ENCODE measurements at regions not wholly inside any gene's neighbourhood (a gene's known extent, or its start where the extent isn't known, plus 50 kb on each side); places are given as distances from the start of the nearest gene placed in this dataset.
"Not testable (repeated sequence)": the region's sequence is repeated elsewhere in the genome, so short reads cannot be mapped to it uniquely, and the experiment has no call there.

GRCh38 chr13:64127856-64128255 is 2712.2 kb upstream of the PCDH20 start:
- H2AFZ ChIP-seq (ENCODE audit: low read length) = no peak overlapping the region
- H3K9me3 ChIP-seq (replicated peaks; ENCODE audit: insufficient read depth, low read length) = no peaks in the 10 kb centered on the region

DNA sequence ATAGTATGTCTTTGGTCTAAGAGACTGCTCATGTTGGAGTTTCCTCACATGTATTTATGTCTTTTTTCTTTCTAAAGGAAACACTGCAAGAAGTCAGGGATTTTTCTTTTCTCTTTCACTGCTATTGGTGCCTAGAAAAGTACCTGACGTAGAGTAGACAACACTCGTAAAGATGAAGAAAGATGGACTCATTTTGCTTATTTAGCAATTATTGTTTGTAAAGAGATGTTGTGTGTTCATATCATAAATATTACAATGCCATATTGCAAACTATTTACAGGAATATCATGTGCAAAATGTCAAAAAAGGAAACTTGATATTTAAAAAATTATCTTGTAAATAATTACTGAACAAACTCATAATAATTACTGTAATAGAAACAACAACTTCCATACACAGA is 2711.5 kb upstream of the PCDH20 start:
- DNase-seq = no peak
- H3K9ac ChIP-seq (ENCODE audit: low read length) = no peak overlapping the region
- no peak overlapping the region for H3K4me2 ChIP-seq (ENCODE audit: low read depth, low read length)
- H3K9me2 ChIP-seq (replicated peaks; ENCODE audit: insufficient read depth, low read length) = no peaks in the 10 kb centered on the region
- H3K27me3 ChIP-seq (replicated peaks; ENCODE audit: insufficient read depth, low read length) = no peaks in the 10 kb centered on the region
- H3K9me3 ChIP-seq (replicated peaks; ENCODE audit: insufficient read depth, low read length) = no peaks in the 10 kb centered on the region
- H3K4me1 ChIP-seq (ENCODE audit: low read length) = no peaks in the 10 kb centered on the region
- no peaks in the 10 kb centered on the region for H3F3A ChIP-seq (ENCODE audit: insufficient read depth, low read length)
- no peak overlapping the region for H3K4me3 ChIP-seq (ENCODE audit: low read length)
- no peaks in the 10 kb centered on the region for H3K36me3 ChIP-seq (replicated peaks; ENCODE audit: insufficient read depth, low read length)
- H3K27ac ChIP-seq (ENCODE audit: low read length) = no peak overlapping the region
- H2AFZ ChIP-seq (ENCODE audit: low read length) = no peak overlapping the region
- TF ChIP-seq EZH2 (optimal IDR thresholded peaks at IDR 0.05; ENCODE audit: low read depth, low read length) = no peak
- no peak for TF ChIP-seq EZH2phosphoT487 (IDR thresholded peaks at IDR 0.05; ENCODE audit: low read length)
- TF ChIP-seq CTCF (IDR thresholded peaks at IDR 0.05; ENCODE audit: low read length) = no peak
- no peaks in the 10 kb centered on the region for H4K20me1 ChIP-seq (ENCODE audit: insufficient read depth, low read length)
- no peaks in the 10 kb centered on the region for H3K79me2 ChIP-seq (ENCODE audit: low read length)

More at GRCh38 chr13:64127856-64128255, 2712.2 kb upstream of the PCDH20 start:
- Histone ChIP-seq H3K4me3 (ENCODE audit: low read length) (no peak overlapping the region), H3K36me3 (replicated peaks; ENCODE audit: insufficient read depth, low read length) (no peaks in the 10 kb centered on the region), H3K9ac (ENCODE audit: low read length) (no peak overlapping the region), H3K79me2 (ENCODE audit: low read length) (no peaks in the 10 kb centered on the region), H3K4me1 (ENCODE audit: low read length) (no peaks in the 10 kb centered on the region), H4K20me1 (ENCODE audit: insufficient read depth, low read length) (no peaks in the 10 kb centered on the region), H3K27me3 (replicated peaks; ENCODE audit: insufficient read depth, low read length) (no peaks in the 10 kb centered on the region), H3K4me2 (ENCODE audit: low read depth, low read length) (no peak overlapping the region), H3K27ac (ENCODE audit: low read length) (no peak overlapping the region), H3K9me2 (replicated peaks; ENCODE audit: insufficient read depth, low read length) (no peaks in the 10 kb centered on the region), H3F3A (ENCODE audit: insufficient read depth, low read length) (no peaks in the 10 kb centered on the region)
- TF ChIP-seq CTCF (IDR thresholded peaks at IDR 0.05; ENCODE audit: low read length) (no peak), EZH2phosphoT487 (IDR thresholded peaks at IDR 0.05; ENCODE audit: low read length) (no peak), EZH2 (optimal IDR thresholded peaks at IDR 0.05; ENCODE audit: low read depth, low read length) (no peak)
- no peak for DNase-seq

GRCh38 chr13:64121023-64121709 is 2705.5 kb upstream of the PCDH20 start:
- H3K4me1 ChIP-seq (ENCODE audit: low read length); H3K27ac ChIP-seq (ENCODE audit: low read length); DNase-seq; H3K9me3 ChIP-seq (replicated peaks; ENCODE audit: insufficient read depth, low read length); H2AFZ ChIP-seq (ENCODE audit: low read length); H3K9me2 ChIP-seq (replicated peaks; ENCODE audit: insufficient read depth, low read length); H3K27me3 ChIP-seq (replicated peaks; ENCODE audit: insufficient read depth, low read length); H3F3A ChIP-seq (ENCODE audit: insufficient read depth, low read length); H3K79me2 ChIP-seq (ENCODE audit: low read length); H4K20me1 ChIP-seq (ENCODE audit: insufficient read depth, low read length); H3K9ac ChIP-seq (ENCODE audit: low read length); H3K36me3 ChIP-seq (replicated peaks; ENCODE audit: insufficient read depth, low read length); H3K4me3 ChIP-seq (ENCODE audit: low read length); H3K4me2 ChIP-seq (ENCODE audit: low read depth, low read length): not testable (repeated sequence)

DNA sequence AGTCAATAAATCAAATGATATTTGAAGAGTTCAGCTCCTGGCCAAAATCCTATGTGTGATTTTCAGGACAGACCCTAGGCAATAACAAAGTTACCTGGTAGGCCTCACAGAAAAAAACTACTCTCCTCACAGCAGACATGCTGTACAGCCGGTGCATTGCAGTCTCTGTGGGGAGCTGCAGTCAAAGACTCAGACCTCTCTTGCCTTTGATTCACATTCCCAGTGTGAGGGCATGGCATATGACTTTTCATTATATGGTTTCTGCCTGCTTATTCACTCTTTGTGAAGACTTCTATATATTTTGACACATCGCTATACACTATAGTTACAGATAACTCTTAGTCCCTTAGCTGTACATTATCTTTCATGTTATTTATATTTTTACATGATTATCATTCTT is 2684.3 kb upstream of the PCDH20 start:
- H3K9me2 ChIP-seq (replicated peaks; ENCODE audit: insufficient read depth, low read length) = no peaks in the 10 kb centered on the region
- no peaks in the 10 kb centered on the region for H3K27me3 ChIP-seq (replicated peaks; ENCODE audit: insufficient read depth, low read length)
- TF ChIP-seq CTCF (IDR thresholded peaks at IDR 0.05; ENCODE audit: low read length) (no peak), EZH2phosphoT487 (IDR thresholded peaks at IDR 0.05; ENCODE audit: low read length) (no peak), EZH2 (optimal IDR thresholded peaks at IDR 0.05; ENCODE audit: low read depth, low read length) (no peak)
- DNase-seq = no peak
- H3K79me2 ChIP-seq (ENCODE audit: low read length) = no peaks in the 10 kb centered on the region
- no peaks in the 10 kb centered on the region for H4K20me1 ChIP-seq (ENCODE audit: insufficient read depth, low read length)
- no peaks in the 10 kb centered on the region for H3K36me3 ChIP-seq (replicated peaks; ENCODE audit: insufficient read depth, low read length)
- H3F3A ChIP-seq (ENCODE audit: insufficient read depth, low read length) = no peaks in the 10 kb centered on the region
- no peak overlapping the region for H3K4me3 ChIP-seq (ENCODE audit: low read length)
- H2AFZ ChIP-seq (ENCODE audit: low read length) = no peak overlapping the region
- no peak overlapping the region for H3K4me2 ChIP-seq (ENCODE audit: low read depth, low read length)
- H3K9ac ChIP-seq (ENCODE audit: low read length) = no peak overlapping the region
- no peak overlapping the region for H3K27ac ChIP-seq (ENCODE audit: low read length)
- H3K4me1 ChIP-seq (ENCODE audit: low read length) = no peaks in the 10 kb centered on the region
- H3K9me3 ChIP-seq (replicated peaks; ENCODE audit: insufficient read depth, low read length) = no peaks in the 10 kb centered on the region

Measured in MM.1S (cell line).